HG03060 (cell line): ENCODE measurements at regions not wholly inside any gene's neighbourhood (a gene's known extent, or its start where the extent isn't known, plus 50 kb on each side); places are given as distances from the start of the nearest gene placed in this dataset.
"Not testable (repeated sequence)": the region's sequence is repeated elsewhere in the genome, so short reads cannot be mapped to it uniquely, and the experiment has no call there.

Experiments
- ATAC-seq: cut with Tn5 transposase; IDR thresholded peaks from one replicate; pipeline ENCODE4 v1.9.1; 2021; ENCODE audit warnings: low read depth, moderate number of reproducible peaks; ENCODE audit not compliant: unreplicated experiment

GRCh38 chr1:55468142-55468795, 253.1 kb upstream of the USP24 start:
- no peak for ATAC-seq

GRCh38 chr1:55466921-55467320, 251.8 kb upstream of the USP24 start:
- no peak for ATAC-seq

GRCh38 chr1:55466373-55466772, 251.2 kb upstream of the USP24 start:
- no peak for ATAC-seq

- ATAC-seq, result no peak
Measured at GRCh38 chr1:55464550-55464949, 249.4 kb upstream of the USP24 start.

- no peak for ATAC-seq
Measured at GRCh38 chr1:55463814-55464475, 248.8 kb upstream of the USP24 start.

- no peak for ATAC-seq
Measured at GRCh38 chr1:55457874-55458273, 242.7 kb upstream of the USP24 start.

- no peak for ATAC-seq
Measured at GRCh38 chr1:55456971-55457370, 241.8 kb upstream of the USP24 start.

GRCh38 chr1:55448261-55448660, 233.1 kb upstream of the USP24 start:
- no peak for ATAC-seq

GRCh38 chr1:55447488-55447887, 232.3 kb upstream of the USP24 start:
- ATAC-seq, result no peak

- no peak for ATAC-seq
Measured at GRCh38 chr1:55446351-55446750, 231.2 kb upstream of the USP24 start.

- peak; percentile 70 for ATAC-seq
Measured at GRCh38 chr1:55445416-55445815, 230.3 kb upstream of the USP24 start.

GRCh38 chr1:55444667-55445066, 229.5 kb upstream of the USP24 start:
- ATAC-seq, result no peak

- ATAC-seq, result no peak
Measured at GRCh38 chr1:55443175-55443915, 228.2 kb upstream of the USP24 start.

GRCh38 chr1:55441489-55441888, 226.3 kb upstream of the USP24 start:
- ATAC-seq, result no peak

- ATAC-seq, result no peak
Measured at GRCh38 chr1:55437692-55438091, 222.5 kb upstream of the USP24 start.

- not testable (repeated sequence) for ATAC-seq
Measured at GRCh38 chr1:55430720-55431119, 215.6 kb upstream of the USP24 start.

- not testable (repeated sequence) for ATAC-seq
Measured at GRCh38 chr1:55430206-55430605, 215.0 kb upstream of the USP24 start.

- no peak for ATAC-seq
Measured at GRCh38 chr1:55428944-55429931, 214.1 kb upstream of the USP24 start.

- no peak for ATAC-seq
Measured at GRCh38 chr1:55428231-55428630, 213.1 kb upstream of the USP24 start.

GRCh38 chr1:55427606-55428005, 212.4 kb upstream of the USP24 start:
- ATAC-seq, result no peak
